ENCODE measurements at regions not wholly inside any gene's neighbourhood (a gene's known extent, or its start where the extent isn't known, plus 50 kb on each side); places are given as distances from the start of the nearest gene placed in this dataset.

DNA sequence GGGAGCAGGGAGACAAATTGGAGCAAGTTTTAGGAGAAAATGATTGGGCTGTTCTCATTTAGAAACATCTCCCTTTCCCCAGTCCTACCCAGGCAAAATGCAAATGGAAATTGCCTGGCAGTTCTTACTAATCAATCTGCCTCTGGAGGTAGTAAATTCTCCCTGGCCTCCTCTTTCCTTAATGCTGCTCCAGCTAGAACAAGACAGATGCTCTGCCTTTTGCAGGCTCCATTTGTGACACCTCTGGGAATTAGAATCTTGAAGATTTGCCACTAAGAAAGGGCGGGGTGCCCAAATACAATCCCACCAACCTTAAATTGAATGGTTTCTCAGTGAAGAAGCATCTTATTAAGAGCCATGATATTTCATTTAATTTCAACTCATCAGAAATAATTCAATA, 377.7 kb upstream of the CDH11 start:
- H3K4me3 ChIP-seq: no peak overlapping the region
- TF ChIP-seq, protein P1, sequence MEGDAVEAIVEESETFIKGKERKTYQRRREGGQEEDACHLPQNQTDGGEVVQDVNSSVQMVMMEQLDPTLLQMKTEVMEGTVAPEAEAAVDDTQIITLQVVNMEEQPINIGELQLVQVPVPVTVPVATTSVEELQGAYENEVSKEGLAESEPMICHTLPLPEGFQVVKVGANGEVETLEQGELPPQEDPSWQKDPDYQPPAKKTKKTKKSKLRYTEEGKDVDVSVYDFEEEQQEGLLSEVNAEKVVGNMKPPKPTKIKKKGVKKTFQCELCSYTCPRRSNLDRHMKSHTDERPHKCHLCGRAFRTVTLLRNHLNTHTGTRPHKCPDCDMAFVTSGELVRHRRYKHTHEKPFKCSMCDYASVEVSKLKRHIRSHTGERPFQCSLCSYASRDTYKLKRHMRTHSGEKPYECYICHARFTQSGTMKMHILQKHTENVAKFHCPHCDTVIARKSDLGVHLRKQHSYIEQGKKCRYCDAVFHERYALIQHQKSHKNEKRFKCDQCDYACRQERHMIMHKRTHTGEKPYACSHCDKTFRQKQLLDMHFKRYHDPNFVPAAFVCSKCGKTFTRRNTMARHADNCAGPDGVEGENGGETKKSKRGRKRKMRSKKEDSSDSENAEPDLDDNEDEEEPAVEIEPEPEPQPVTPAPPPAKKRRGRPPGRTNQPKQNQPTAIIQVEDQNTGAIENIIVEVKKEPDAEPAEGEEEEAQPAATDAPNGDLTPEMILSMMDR (IDR thresholded peaks at IDR 0.05): no peak
- no peak for TF ChIP-seq POLR2A (IDR thresholded peaks at IDR 0.05)
- H3K27ac ChIP-seq: no peak overlapping the region
- H3K36me3 ChIP-seq: no peaks in the 10 kb centered on the region
- H3K27me3 ChIP-seq: no peaks in the 10 kb centered on the region
- H3K4me1 ChIP-seq: no peaks in the 10 kb centered on the region
- DNase-seq: no peak
- H3K9me3 ChIP-seq: no peaks in the 10 kb centered on the region

DNA sequence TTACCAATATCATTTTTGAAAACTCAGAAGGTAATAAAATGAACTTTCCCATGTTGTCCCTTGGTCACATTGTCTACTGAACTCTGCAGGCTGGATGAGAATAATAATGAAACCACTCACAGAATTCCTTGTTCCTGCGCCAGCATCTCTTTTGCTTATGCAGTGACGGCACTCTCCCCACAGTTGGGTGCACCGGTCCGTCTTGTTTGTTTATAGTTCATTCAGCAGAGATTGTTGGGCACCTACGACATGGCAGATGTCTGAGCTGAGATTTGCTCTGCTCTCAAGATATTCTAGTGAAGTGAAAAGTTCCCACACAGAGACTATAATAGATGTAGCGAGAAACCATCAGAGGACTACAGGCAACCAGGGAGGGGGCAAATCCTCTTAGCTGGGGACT, 375.7 kb upstream of the CDH11 start:
- no peak overlapping the region for H3K27ac ChIP-seq
- H3K27me3 ChIP-seq: no peaks in the 10 kb centered on the region
- no peak overlapping the region for H3K4me3 ChIP-seq
- no peaks in the 10 kb centered on the region for H3K4me1 ChIP-seq
- no peaks in the 10 kb centered on the region for H3K36me3 ChIP-seq
- TF ChIP-seq POLR2A (IDR thresholded peaks at IDR 0.05): no peak
- TF ChIP-seq, protein P1 (IDR thresholded peaks at IDR 0.05): no peak
- DNase-seq: no peak
- H3K9me3 ChIP-seq: no peaks in the 10 kb centered on the region

GRCh38 chr16:65495106-65495505, 373.2 kb upstream of the CDH11 start:
- H3K9me3 ChIP-seq: no peaks in the 10 kb centered on the region
- no peak overlapping the region for H3K4me3 ChIP-seq
- H3K4me1 ChIP-seq: no peaks in the 10 kb centered on the region
- DNase-seq: no peak
- H3K27me3 ChIP-seq: no peaks in the 10 kb centered on the region
- no peaks in the 10 kb centered on the region for H3K36me3 ChIP-seq
- TF ChIP-seq, protein P1 (IDR thresholded peaks at IDR 0.05): no peak
- TF ChIP-seq POLR2A (IDR thresholded peaks at IDR 0.05): no peak
- no peak overlapping the region for H3K27ac ChIP-seq

- Histone ChIP-seq H3K4me3 (no peak overlapping the region), H3K4me1 (no peaks in the 10 kb centered on the region), H3K36me3 (no peaks in the 10 kb centered on the region), H3K9me3 (no peaks in the 10 kb centered on the region), H3K27ac (no peak overlapping the region), H3K27me3 (no peaks in the 10 kb centered on the region)
- TF ChIP-seq, protein P1 (IDR thresholded peaks at IDR 0.05): no peak
- TF ChIP-seq POLR2A (IDR thresholded peaks at IDR 0.05): no peak
- DNase-seq: no peak
Measured at GRCh38 chr16:65494609-65495008, 372.7 kb upstream of the CDH11 start.

- TF ChIP-seq POLR2A (IDR thresholded peaks at IDR 0.05): no peak
- TF ChIP-seq, protein P1 (IDR thresholded peaks at IDR 0.05): no peak
- no peaks in the 10 kb centered on the region for H3K4me1 ChIP-seq
- no peak for DNase-seq
- H3K36me3 ChIP-seq: no peaks in the 10 kb centered on the region
- H3K27me3 ChIP-seq: no peaks in the 10 kb centered on the region
- no peak overlapping the region for H3K4me3 ChIP-seq
- no peak overlapping the region for H3K27ac ChIP-seq
- no peaks in the 10 kb centered on the region for H3K9me3 ChIP-seq
Measured at GRCh38 chr16:65494080-65494479, 372.2 kb upstream of the CDH11 start.

DNA sequence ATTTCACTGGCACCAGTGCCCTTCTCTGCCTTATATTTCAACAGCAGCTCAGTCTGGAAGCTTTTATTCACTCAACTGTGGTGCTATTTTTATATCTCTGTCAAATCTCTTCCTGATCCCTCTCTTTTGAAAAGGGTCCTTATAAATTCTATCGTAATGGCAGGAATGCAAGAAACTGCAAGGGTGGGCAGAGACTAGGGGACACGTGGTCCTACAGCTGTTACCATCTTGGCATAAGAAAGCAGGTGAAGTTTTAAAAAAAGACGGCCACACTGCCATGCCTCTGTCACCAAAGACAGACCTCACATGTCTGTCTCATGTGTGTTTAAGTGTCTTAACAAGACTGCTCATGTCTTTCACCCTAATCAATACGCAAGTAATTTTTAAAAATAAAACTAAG, 368.4 kb upstream of the CDH11 start:
- no peak for DNase-seq
- no peaks in the 10 kb centered on the region for H3K36me3 ChIP-seq
- no peak overlapping the region for H3K4me3 ChIP-seq
- H3K4me1 ChIP-seq: no peaks in the 10 kb centered on the region
- TF ChIP-seq, protein P1 (IDR thresholded peaks at IDR 0.05): no peak
- no peak for TF ChIP-seq POLR2A (IDR thresholded peaks at IDR 0.05)
- H3K9me3 ChIP-seq: no peaks in the 10 kb centered on the region
- H3K27me3 ChIP-seq: no peaks in the 10 kb centered on the region
- H3K27ac ChIP-seq: no peak overlapping the region

All from Peyer's patch (tissue), 4 donors.